AG04449 (cell line): ENCODE measurements at regions not wholly inside any gene's neighbourhood (a gene's known extent, or its start where the extent isn't known, plus 50 kb on each side); places are given as distances from the start of the nearest gene placed in this dataset.

ENCODE experiments used
- CTCF ChIA-PET: fragments of 350-600 bp; formaldehyde crosslinking; extraction: SDS; loops from one replicate; lab custom pipeline; 2021; ENCODE audit warnings: antibody characterized with exemption; lab: Yijun Ruan, JAX
- POLR2A ChIA-PET: fragments of 400-600, 350-600 bp; formaldehyde crosslinking; extraction: SDS; loops from one replicate; lab custom pipeline; 2020; ENCODE audit warnings: antibody characterized with exemption, inconsistent platforms; lab: Yijun Ruan, JAX
- DNase-seq: peaks from one replicate; pipeline ENCODE4 v3.0.0-alpha.2; 2010; ENCODE audit warnings: low read depth, low spot score
- H3K4me3 ChIP-seq: 2 replicates; pipeline ENCODE4 v1.5.1; 2011; ENCODE audit warnings: low read depth, mild to moderate bottlenecking, control low read depth, low read length
- CTCF ChIP-seq: IDR thresholded peaks from one replicate; pipeline ENCODE4 v1.5.1; 2011; ENCODE audit warnings: mild to moderate bottlenecking, moderate library complexity, low read length, control low read depth, inconsistent platforms; ENCODE audit not compliant: insufficient read depth; ENCODE audit errors: missing control alignments

GRCh38 chr4:162622664-162623063, 458.9 kb upstream of the FSTL5 start:
- no peak overlapping the region for H3K4me3 ChIP-seq
- CTCF ChIA-PET: interaction anchor here (1.3 kb wide), 1 partner anchor 10 kb away, joined by 3 read pairs; no protein-coding TSS in a partner anchor
- POLR2A ChIA-PET: no interaction called here
- TF ChIP-seq CTCF: no peak
- DNase-seq: no peak

GRCh38 chr4:162610116-162610515, 446.3 kb upstream of the FSTL5 start:
- no peak for TF ChIP-seq CTCF
- CTCF ChIA-PET: no interaction called here
- H3K4me3 ChIP-seq: no peak overlapping the region
- POLR2A ChIA-PET: no interaction called here
- no peak for DNase-seq

- TF ChIP-seq CTCF: no peak
- ChIA-PET CTCF (no interaction called here), POLR2A (no interaction called here)
- DNase-seq: no peak
- no peak overlapping the region for H3K4me3 ChIP-seq
Observed at GRCh38 chr4:162586266-162586665, 422.5 kb upstream of the FSTL5 start.

- POLR2A ChIA-PET: no interaction called here
Observed at GRCh38 chr4:162582180-162582579, 418.4 kb upstream of the FSTL5 start.

GRCh38 chr4:162565730-162566129, 401.9 kb upstream of the FSTL5 start:
- no peak for TF ChIP-seq CTCF

More at GRCh38 chr4:162582180-162582579, 418.4 kb upstream of the FSTL5 start:
- CTCF ChIA-PET: no interaction called here
- TF ChIP-seq CTCF: no peak
- DNase-seq: no peak
- H3K4me3 ChIP-seq: no peak overlapping the region

GRCh38 chr4:162560073-162560472, 396.3 kb upstream of the FSTL5 start:
- no peak for TF ChIP-seq CTCF
- no peak for DNase-seq
- H3K4me3 ChIP-seq: no peak overlapping the region
- ChIA-PET POLR2A (no interaction called here), CTCF (no interaction called here)

More at GRCh38 chr4:162565730-162566129, 401.9 kb upstream of the FSTL5 start:
- POLR2A ChIA-PET: no interaction called here
- no peak overlapping the region for H3K4me3 ChIP-seq
- no peak for DNase-seq
- CTCF ChIA-PET: no interaction called here
